HL-60 (cell line): ENCODE measurements at regions not wholly inside any gene's neighbourhood (a gene's known extent, or its start where the extent isn't known, plus 50 kb on each side); places are given as distances from the start of the nearest gene placed in this dataset.

Source experiments
- CTCF ChIP-seq: IDR thresholded peaks from one replicate; pipeline ENCODE4 v1.5.1; 2011; ENCODE audit warnings: low read length, control low read depth, inconsistent platforms; ENCODE audit not compliant: insufficient read depth
- POLR2AphosphoS5 ChIP-seq: IDR thresholded peaks from 2 replicates; pipeline ENCODE4 v1.6.1; 2012; ENCODE audit warnings: low read depth

- TF ChIP-seq CTCF (no peak), POLR2AphosphoS5 (no peak)
Measured at GRCh38 chr4:129926936-129927335, 831.0 kb downstream of the C4orf33 start.
